Upper lobe of left lung (tissue), 6 donors: ENCODE measurements at regions not wholly inside any gene's neighbourhood (a gene's known extent, or its start where the extent isn't known, plus 50 kb on each side); places are given as distances from the start of the nearest gene placed in this dataset.

Source experiments
- ATAC-seq, 2 donors: fragments of 200-7000 bp; cut with Tn5 transposase; one replicate each; pipeline ENCODE4 v1.9.1; 2022; ENCODE audit warnings: mild to moderate bottlenecking in 2 of 2, moderate library complexity in 2 of 2; ENCODE audit not compliant: low FRiP score in 2 of 2
- DNase-seq, 2 donors: peaks; one replicate each; pipeline ENCODE4 v3.0.0-alpha.2; 2019 to 2020
- H3K27ac ChIP-seq, 4 donors: fragments of 200-600 bp; sonication (generic); one replicate each; pipeline ENCODE4 v1.5.1; 2016 to 2019
- H3K27me3 ChIP-seq, 4 donors: fragments of 200-600 bp; sonication (generic); one replicate each; pipeline ENCODE4 v1.5.1; 2017 to 2019
- H3K36me3 ChIP-seq, 4 donors: fragments of 200-600 bp; sonication (generic); one replicate each; pipeline ENCODE4 v1.5.1; 2016 to 2019
- H3K4me1 ChIP-seq, 4 donors: fragments of 200-600 bp; sonication (generic); one replicate each; pipeline ENCODE4 v1.5.1; 2018 to 2019
- H3K4me3 ChIP-seq, 4 donors: fragments of 200-600 bp; sonication (generic); one replicate each; pipeline ENCODE4 v1.5.1; 2017 to 2019; ENCODE audit warnings: mild to moderate bottlenecking in 2 of 4, moderate library complexity in 1 of 4
- H3K9me3 ChIP-seq, 4 donors: fragments of 200-600 bp; sonication (generic); one replicate each; pipeline ENCODE4 v1.5.1; 2018 to 2019
- CTCF ChIP-seq, 6 experiments: fragments of 450-650 bp in 4 of 6; fragments of 200-600 bp in 2 of 6; sonication (generic) in 2 of 6; IDR thresholded peaks; one replicate each; pipeline ENCODE4 v1.5.1; 2016 to 2019; ENCODE audit warnings: antibody characterized with exemption in 6 of 6
- EP300 ChIP-seq, 4 donors: sonication (generic); formaldehyde crosslinking; IDR thresholded peaks; one replicate each; pipeline ENCODE4 v1.5.1; 2017; ENCODE audit warnings: antibody characterized with exemption in 4 of 4, control low read depth in 2 of 4
- POLR2A ChIP-seq, 4 donors: fragments of 450-650 bp; IDR thresholded peaks; one replicate each; pipeline ENCODE4 v1.5.1; 2016 to 2017; ENCODE audit warnings: antibody characterized with exemption in 4 of 4, mild to moderate bottlenecking in 2 of 4
- POLR2AphosphoS5 ChIP-seq, 2 donors: sonication (generic); formaldehyde crosslinking; IDR thresholded peaks; one replicate each; pipeline ENCODE4 v1.5.1; 2017; ENCODE audit warnings: antibody characterized with exemption in 2 of 2
- WGBS, 2 donors: methylation state at CpG; one replicate each; pipeline ENCODE4 v1.1.5; 2017 to 2018; 5-methylcytosine and 5-hydroxymethylcytosine counted together
- donor health status: DM: no; HTN: no; CAD: no; lungs with moderate emphysema.
- donor health status: DM: no; HTN: yes; CAD: no; lungs with severe emphysema.

- Histone ChIP-seq H3K36me3 (no peaks in the 10 kb centered on the region), H3K4me1 (no peaks in the 10 kb centered on the region), H3K27ac (no peak overlapping the region), H3K9me3 (no peaks in the 10 kb centered on the region), H3K27me3 (no peaks in the 10 kb centered on the region), H3K4me3 (no peak overlapping the region)
- 53 to 64% methylated on average over 2 of the region's 2 CpGs for WGBS, 2 donors
- TF ChIP-seq EP300 (IDR thresholded peaks at IDR 0.05): no peak
- TF ChIP-seq POLR2A (IDR thresholded peaks at IDR 0.05): no peak
- ATAC-seq (no peak), DNase-seq (no peak)
Measured at GRCh38 chr14:93847473-93847872, 59.2 kb upstream of the PRIMA1 start.

GRCh38 chr14:93838238-93838637 is 50.0 kb upstream of the PRIMA1 start:
- no peaks in the 10 kb centered on the region for H3K36me3 ChIP-seq
- H3K4me3 ChIP-seq: no peak overlapping the region
- H3K4me1 ChIP-seq: no peaks in the 10 kb centered on the region
- DNase-seq (no peak), ATAC-seq (no peak)
- no peaks in the 10 kb centered on the region for H3K9me3 ChIP-seq
- H3K27ac ChIP-seq: no peak overlapping the region
- TF ChIP-seq POLR2AphosphoS5 (IDR thresholded peaks at IDR 0.05) (no peak), EP300 (IDR thresholded peaks at IDR 0.05) (no peak), POLR2A (IDR thresholded peaks at IDR 0.05) (no peak), CTCF (IDR thresholded peaks at IDR 0.05) (no peak)
- 75 to 78% methylated on average over 3 of the region's 3 CpGs for WGBS, 2 donors
- no peaks in the 10 kb centered on the region for H3K27me3 ChIP-seq
